Osteocyte (in vitro differentiated cells): ENCODE measurements at regions not wholly inside any gene's neighbourhood (a gene's known extent, or its start where the extent isn't known, plus 50 kb on each side); places are given as distances from the start of the nearest gene placed in this dataset.
A peak's percentile ranks its signal among the peaks of the same experiment; 100 is the strongest.
"Not testable (repeated sequence)": the region's sequence is repeated elsewhere in the genome, so short reads cannot be mapped to it uniquely, and the experiment has no call there.

Experiments
- DNase-seq: peaks from one replicate; pipeline ENCODE4 v3.0.0; 2021; ENCODE audit warnings: mixed read lengths; ENCODE audit not compliant: unreplicated experiment; ENCODE audit errors: extremely low spot score
- H3K27ac Mint-ChIP-seq: one replicate; pipeline ENCODE4 v1.8.0; 2021; ENCODE audit warnings: mild to moderate bottlenecking, mixed read lengths; ENCODE audit not compliant: unreplicated experiment
- H3K27me3 Mint-ChIP-seq: one replicate; pipeline ENCODE4 v1.8.0; 2021; ENCODE audit warnings: mixed read lengths; ENCODE audit not compliant: unreplicated experiment
- H3K36me3 Mint-ChIP-seq: one replicate; pipeline ENCODE4 v1.8.0; 2021; ENCODE audit warnings: mixed read lengths; ENCODE audit not compliant: unreplicated experiment
- H3K4me1 Mint-ChIP-seq: one replicate; pipeline ENCODE4 v1.8.0; 2021; ENCODE audit warnings: mixed read lengths; ENCODE audit not compliant: unreplicated experiment
- H3K4me3 Mint-ChIP-seq: one replicate; pipeline ENCODE4 v1.8.0; 2021; ENCODE audit warnings: mild to moderate bottlenecking, moderate library complexity, mixed read lengths; ENCODE audit not compliant: unreplicated experiment
- H3K9me3 Mint-ChIP-seq: one replicate; pipeline ENCODE4 v1.8.0; 2021; ENCODE audit warnings: mixed read lengths; ENCODE audit not compliant: unreplicated experiment
- CTCF ChIP-seq: fragments of 200-600 bp; sonication (generic); IDR thresholded peaks from 2 replicates; pipeline ENCODE4 v1.5.0; 2021; ENCODE audit warnings: antibody characterized with exemption, mild to moderate bottlenecking, moderate library complexity

GRCh38 chr22:47352920-47353700 is 590.7 kb downstream of the TBC1D22A start:
- DNase-seq, result peak; percentile 73
- H3K4me1 Mint-ChIP-seq, result no peaks in the 10 kb centered on the region
- no peak overlapping the region for H3K27ac Mint-ChIP-seq
- H3K4me3 Mint-ChIP-seq, result no peak overlapping the region
- H3K27me3 Mint-ChIP-seq, result no peaks in the 10 kb centered on the region
- no peaks in the 10 kb centered on the region for H3K36me3 Mint-ChIP-seq
- TF ChIP-seq CTCF, result no peak
- H3K9me3 Mint-ChIP-seq, result peaks cover 23% of the 10 kb centered on the region

GRCh38 chr22:47351836-47352579 is 589.6 kb downstream of the TBC1D22A start:
- Mint-ChIP-seq H3K4me1 (no peaks in the 10 kb centered on the region), H3K27me3 (no peaks in the 10 kb centered on the region), H3K4me3 (no peak overlapping the region), H3K36me3 (no peaks in the 10 kb centered on the region), H3K9me3 (peaks cover 22% of the 10 kb centered on the region), H3K27ac (no peak overlapping the region)
- TF ChIP-seq CTCF, result no peak
- peak; percentile 68 for DNase-seq

- not testable (repeated sequence) for H3K4me1 Mint-ChIP-seq, H3K27me3 Mint-ChIP-seq, H3K27ac Mint-ChIP-seq, H3K4me3 Mint-ChIP-seq, DNase-seq, H3K9me3 Mint-ChIP-seq, H3K36me3 Mint-ChIP-seq
Observed at GRCh38 chr22:47346287-47346686, 583.8 kb downstream of the TBC1D22A start.

GRCh38 chr22:47345025-47345424 is 582.6 kb downstream of the TBC1D22A start:
- peaks cover 8% of the 10 kb centered on the region for H3K9me3 Mint-ChIP-seq
- peak; percentile 78 for DNase-seq
- H3K27me3 Mint-ChIP-seq, result no peaks in the 10 kb centered on the region
- no peaks in the 10 kb centered on the region for H3K36me3 Mint-ChIP-seq
- H3K4me3 Mint-ChIP-seq, result no peak overlapping the region
- no peaks in the 10 kb centered on the region for H3K4me1 Mint-ChIP-seq
- no peak overlapping the region for H3K27ac Mint-ChIP-seq
- TF ChIP-seq CTCF, result no peak

GRCh38 chr22:47344414-47344813 is 582.0 kb downstream of the TBC1D22A start:
- peak; percentile 65 for DNase-seq
- TF ChIP-seq CTCF, result no peak
- Mint-ChIP-seq H3K27me3 (no peaks in the 10 kb centered on the region), H3K27ac (no peak overlapping the region), H3K9me3 (peaks cover 8% of the 10 kb centered on the region), H3K4me3 (no peak overlapping the region), H3K36me3 (no peaks in the 10 kb centered on the region), H3K4me1 (no peaks in the 10 kb centered on the region)
